HG03095 (cell line): ENCODE measurements at regions not wholly inside any gene's neighbourhood (a gene's known extent, or its start where the extent isn't known, plus 50 kb on each side); places are given as distances from the start of the nearest gene placed in this dataset.
"Not testable (repeated sequence)": the region's sequence is repeated elsewhere in the genome, so short reads cannot be mapped to it uniquely, and the experiment has no call there.

Experiments used
- ATAC-seq: cut with Tn5 transposase; IDR thresholded peaks from one replicate; pipeline ENCODE4 v1.9.1; 2021; ENCODE audit warnings: moderate library complexity; ENCODE audit not compliant: unreplicated experiment

DNA sequence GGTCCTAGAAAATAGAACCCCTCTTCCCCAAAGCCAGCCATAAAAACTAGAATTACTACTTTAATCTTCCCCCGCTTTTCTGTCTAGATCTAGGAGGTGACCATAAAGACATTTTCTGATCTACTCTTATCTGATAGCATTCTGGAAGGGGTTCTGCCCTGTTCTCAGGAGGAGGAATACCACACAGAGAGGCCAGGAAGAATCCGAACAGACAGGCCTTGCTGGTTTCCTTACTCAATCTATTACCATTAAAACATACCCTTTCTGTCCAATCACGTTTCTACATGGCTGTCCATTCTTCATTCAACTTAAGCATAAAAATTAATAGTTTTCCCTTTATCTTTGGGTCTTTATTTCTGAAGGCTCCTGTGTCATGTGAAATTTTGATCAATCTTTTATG, 198.7 kb downstream of the GPAT3 start:
- ATAC-seq: no peak

DNA sequence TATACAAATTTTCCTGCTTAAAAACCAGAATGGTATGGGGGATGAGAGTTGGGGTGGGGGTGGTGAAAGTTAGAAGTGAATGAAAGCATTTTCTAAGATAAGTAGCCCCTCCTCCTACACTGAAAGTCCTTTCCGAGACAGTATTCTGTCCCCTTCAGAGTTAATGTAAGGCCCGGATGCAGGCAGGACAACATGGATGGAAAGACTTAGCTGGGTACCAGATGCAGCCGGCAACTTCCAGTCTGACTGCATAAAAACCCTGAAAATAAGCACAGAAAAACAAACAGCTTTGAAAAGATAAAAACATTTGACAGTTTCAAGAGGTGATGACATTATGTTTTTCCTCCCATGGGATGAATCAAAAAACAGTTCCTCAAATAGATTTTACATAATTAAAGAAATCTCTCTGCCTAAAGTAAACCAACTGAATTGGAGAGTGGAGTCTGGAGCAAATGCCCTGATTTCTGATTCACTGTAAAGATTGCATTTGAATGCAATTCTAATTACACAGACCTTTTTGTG, 196.3 kb downstream of the GPAT3 start:
- no peak for ATAC-seq

DNA sequence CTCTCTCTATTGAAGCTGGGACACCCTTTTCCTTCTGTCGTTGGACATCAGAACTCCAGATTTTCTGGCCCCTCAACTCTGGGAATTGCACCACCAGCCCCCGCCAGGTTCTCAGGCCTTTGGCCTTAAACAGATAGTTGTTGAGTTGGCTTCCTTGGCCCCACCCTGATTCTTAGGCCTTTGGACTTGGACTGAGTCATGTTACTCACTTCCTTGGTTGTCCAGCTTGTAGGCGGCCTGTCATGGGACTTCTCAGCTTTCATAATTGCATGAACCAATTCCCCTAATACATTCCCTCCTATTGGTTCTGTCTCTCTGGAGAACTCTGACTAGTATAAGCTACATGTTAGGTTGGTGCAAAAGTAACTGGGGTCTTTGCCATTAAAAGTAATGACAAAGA, 195.7 kb downstream of the GPAT3 start:
- ATAC-seq: no peak

DNA sequence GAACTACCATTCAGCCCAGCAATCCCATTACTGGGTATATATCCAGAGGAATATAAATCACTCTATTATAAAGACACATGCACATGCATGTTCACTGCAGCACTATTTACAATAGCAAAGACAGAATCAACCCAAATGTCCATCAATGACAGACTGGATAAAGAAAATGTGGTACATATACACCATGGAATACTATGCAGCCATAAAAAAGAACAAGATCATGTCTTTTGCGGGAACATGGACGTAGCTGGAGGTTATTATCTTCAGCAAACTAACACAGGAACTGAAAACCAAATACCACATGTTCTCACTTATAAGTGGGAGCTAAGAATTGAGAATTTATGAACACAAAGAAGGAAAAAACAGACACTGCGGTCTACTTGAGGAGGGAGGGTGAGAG, 195.1 kb downstream of the GPAT3 start:
- not testable (repeated sequence) for ATAC-seq

DNA sequence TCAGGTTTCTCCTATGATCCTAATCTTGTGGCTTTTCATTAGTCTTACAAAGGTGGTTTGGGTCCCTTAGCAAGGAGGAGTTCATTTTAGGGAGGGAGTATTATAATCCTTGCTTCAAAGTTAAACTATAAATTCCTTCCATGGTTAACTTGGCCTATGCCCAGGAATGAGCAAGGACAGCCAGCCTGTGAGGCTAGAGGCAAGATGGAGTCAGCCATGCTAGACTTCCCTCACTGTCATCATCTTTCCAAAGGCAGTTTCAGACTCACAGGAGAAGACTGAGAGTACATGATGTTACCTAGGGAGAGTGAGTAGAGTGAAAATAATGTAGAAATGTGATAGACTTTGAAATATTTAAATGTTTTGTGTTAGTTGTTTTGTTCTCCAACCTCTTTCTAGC, 192.3 kb downstream of the GPAT3 start:
- ATAC-seq: no peak

DNA sequence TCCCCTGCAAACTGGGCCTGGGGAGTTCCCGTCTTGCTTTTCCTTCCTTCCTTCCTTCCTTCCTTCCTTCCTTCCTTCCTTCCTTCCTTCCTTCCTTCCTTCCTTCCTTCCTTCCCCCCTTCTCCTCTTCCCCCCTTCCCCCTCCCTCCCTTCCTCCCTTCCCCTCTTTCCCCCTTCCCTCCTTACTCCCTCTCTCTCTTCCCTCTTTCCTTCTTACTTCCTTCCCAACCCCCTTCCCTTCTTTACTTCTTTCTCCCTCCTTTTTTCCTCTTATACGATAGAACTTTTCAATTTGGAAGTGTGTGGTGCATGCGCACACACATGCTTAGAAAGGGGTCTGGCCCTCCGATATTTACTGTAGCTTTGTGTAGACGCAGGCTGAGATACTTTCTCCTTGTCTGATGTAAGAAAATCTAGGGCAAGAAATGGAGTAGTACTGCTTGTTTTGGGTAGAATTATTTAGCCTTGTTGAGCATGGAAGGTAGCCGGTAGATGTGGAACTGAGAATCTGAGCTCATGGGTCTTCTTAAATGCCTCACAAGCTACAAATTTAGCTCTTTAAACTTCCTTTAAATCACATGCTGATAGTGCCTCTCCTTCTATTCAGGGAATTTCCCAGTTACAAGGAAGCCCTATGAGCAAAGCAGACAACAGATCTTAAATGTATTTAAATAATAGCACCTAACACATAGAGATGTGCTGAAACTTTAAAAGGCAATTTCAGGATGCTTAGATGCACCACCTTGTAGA, 189.6 kb downstream of the GPAT3 start:
- ATAC-seq: no peak

DNA sequence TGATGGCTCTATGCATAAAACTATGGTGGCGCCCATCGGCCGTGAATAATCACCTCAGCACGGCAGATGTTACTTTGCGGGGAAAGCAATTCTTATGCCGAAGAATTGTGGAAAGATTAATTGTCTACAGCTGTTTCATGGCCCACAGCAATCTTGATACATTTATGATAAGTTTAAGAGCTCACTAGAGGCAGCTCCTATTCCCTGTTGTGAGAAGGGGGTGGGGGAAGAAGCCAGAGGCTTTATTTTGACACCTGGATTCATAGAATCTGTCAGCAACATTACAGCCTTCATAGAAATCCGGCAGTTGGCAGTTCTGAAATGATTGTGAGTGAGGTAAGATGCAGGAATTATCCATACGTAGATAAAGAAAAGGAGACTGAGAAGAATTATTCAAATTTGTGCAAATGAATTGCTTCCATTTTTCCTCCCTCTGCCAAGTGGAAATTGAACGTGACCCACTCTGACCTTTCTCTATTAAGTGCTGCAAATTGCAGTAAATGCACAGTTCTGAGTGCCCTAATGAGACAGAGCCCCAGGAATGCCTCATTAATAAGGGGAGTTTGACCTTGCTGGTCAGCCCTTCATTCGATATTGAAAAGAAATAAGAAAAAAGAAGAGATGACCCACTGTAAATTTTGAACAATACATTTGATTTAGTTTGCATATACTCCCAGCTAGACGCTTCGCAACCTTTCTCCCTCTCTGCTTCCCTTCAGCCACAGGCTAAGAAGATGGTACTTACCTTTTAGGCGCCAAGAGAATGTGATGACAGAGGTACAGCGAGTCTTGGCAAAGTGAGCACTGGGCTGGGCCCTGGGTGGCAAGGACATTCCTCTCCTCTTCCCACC, 188.8 kb downstream of the GPAT3 start:
- no peak for ATAC-seq

DNA sequence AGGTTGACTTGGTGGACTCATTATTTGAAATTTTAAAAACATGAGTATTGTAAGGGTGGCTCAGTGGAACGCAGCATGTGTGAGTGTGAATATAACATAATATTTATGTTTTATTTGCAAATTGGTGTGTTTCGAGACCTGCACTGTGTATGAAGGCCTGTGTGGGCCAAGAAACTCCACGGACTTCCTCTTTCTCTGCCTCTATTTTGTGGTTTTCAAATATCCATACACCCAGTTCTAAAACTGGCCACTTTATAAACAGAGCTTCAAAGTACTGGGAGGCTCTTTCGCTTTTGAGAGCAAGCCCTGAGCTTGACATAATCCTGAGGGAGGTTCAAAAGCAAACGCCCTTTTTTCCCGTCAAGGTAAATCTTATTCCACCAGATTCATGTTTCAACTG, 187.7 kb downstream of the GPAT3 start:
- no peak for ATAC-seq

DNA sequence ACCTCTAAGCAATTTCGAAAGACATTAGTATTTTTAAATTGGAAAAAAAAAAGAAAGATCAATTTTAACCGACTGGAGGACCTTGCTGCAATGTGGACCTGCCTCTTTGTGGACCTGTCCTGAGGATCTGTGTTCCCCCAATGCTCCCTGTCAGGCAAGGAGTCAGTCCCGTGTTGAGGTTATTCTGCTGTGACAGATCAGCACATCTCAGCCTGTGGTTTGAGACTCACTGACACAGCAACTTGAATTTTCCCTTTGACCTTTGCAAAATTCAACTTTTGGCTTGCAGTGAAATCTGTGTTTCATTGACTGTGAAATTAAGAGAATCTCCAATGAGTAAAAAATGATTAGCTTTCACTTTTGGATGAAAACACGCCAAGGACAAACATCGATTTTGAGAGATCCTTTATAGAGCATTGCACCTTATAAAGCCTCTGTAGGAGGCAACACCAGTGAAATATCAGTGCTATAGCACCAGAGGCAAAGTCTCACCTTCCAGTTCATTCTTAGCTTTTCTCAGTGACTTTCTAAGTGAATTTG, 186.9 kb downstream of the GPAT3 start:
- no peak for ATAC-seq

DNA sequence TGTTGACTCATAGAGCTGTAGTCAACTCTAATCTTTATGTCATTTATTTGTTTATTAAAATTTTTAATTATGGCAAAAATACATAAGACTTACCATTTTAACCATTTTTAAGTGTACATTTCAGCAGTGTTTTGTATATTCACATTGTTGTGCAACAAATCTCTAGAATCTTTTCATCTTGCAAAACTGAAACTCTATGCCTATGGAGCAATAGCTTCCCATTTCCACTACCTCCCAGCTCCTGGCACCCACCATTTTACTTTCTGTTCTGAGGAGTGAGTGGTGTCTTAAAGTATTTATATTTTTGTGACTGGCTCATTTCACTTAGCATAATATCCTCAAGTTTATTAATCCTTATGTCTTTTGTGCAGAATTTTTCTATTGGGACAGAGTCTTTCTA, 181.0 kb downstream of the GPAT3 start:
- ATAC-seq: no peak

DNA sequence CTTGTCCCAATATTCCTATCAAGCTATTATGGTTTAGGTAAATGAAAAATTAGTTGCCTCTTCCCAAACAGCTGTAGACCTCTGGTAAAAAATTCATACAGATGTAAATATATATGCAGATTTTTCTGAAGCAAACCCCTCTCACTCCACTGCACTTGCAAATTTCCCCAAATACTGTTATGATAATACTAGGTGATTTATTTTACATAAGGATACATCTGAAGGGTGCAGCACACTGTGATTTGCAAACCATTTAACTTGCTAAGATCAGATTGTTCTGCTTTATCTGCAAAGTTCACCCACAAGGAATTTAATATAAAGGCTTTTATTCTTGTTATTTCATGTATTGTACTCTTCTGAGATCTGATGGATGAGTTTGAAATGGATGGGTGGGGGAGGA, 177.0 kb downstream of the GPAT3 start:
- ATAC-seq: no peak

DNA sequence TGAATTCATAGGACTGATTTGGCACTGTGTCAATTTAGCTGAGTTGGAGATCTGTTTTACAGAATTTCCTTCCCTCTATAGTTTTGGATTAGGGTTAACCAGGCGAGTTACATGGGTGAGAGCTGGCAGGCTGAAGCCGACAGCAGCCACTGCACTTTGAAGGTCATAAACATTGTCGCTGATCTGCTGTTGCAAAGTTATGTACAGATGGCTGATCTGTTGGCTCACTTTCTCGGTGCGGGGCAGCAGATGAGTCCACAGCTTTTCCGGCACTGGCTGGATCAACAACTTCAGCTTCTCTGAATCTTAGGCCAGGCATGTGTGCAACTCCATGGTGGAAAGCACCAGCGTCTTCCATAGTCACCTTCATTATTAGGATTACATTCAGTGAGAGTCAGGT, 173.7 kb downstream of the GPAT3 start:
- no peak for ATAC-seq

DNA sequence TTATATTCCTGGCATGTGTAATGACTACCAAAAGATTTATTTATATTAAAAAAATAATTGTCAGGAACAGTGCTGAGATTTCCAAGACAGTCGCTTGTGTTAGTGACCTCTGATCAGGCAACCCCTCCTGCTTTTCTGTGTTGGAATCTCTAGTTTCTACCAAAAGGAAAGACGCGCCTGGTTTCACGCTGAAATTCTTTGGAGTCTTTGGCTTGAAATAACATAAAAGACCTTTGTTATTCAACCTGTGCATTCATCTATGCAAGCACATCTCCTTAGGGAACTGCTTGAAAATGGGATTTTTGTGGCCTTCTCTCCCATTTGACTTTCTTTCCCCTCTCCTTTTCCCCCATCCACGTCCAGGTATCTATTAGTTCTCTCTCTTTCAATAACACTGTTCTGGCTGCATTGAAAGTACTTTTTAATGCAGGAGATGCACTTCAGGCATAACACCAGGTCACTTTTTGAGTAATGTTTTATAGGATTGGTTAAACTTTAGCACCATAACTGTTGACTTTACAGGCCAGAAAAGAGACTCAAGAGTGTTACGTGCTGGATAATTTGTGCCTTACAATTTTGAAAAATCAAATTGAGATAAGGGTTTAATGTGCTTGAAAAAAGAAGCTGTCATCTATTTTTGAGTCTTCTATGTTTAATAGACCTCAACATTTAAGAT, 172.7 kb downstream of the GPAT3 start:
- ATAC-seq: no peak

DNA sequence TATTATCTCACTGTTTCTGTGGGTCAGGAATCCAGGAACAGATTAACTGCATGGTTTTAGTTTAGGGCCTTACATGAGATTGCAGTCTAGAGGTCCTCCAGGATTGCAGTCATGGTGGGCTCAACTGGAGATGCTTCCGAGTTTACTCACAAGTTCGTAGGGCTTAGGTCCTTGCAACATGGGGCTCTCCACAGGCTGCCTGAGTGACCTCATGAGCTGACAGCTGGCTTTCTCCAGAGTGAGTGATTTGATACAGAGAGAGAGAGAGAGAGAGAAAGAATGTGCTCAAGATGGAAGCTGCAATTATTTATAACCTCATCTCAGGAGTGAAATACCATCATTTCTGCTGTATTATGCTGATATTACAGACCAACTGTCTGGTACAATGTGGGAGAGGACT, 168.9 kb downstream of the GPAT3 start:
- ATAC-seq: no peak

DNA sequence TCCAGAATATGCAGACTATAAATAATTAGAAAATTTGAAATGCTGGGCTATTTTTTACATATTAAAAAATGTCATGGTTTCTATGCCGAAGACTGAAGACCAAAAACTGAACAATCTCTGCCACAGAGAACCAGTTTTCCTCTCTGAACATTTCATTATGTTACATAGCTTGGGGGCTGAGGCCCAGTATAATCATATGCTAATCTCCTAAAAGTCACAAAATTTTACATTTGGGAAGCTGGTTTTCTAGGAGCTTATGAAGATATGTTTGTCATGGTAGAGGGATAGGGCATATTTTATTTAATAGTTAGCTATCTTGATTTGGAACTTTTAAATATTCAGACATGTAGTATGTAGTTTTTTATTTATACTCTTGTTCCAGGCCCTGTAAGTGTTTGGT, 167.8 kb downstream of the GPAT3 start:
- no peak for ATAC-seq

DNA sequence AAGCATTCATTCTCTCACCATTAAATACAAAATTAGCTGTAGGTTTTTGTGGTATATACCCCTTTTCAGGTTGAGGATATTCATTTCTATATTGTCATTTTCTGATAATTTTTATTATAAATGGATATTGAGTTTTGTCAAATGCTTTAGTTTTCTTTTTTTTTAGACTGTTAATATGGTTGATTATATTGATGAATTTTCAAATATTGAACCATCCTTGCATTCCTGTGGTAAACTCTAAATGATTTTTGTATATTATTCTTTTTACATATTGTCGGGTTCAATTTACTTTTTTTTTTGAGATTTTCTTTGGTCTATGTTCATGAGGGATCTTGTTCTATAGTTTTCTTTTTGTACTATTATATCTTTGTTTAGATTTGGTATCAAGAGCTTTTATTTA, 165.1 kb downstream of the GPAT3 start:
- ATAC-seq: no peak

DNA sequence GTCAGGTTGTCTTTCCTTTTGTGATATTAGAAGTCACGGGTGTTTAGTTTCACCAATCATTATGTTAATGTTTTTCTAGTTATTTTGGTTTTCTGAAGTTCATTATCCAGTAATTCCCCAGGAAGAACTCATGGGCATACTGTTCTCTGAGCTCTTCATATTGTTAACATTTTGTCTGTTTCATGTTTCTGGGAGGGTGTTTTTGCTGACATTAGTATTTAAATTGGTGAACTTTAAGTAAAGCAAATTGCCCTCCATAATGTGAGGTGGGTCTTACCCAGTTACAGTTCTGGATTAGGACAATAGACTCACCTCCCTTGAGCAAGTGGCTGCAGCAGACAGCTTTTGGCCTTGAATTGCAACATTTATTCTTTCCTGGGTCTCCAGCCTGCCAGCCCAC, 163.4 kb downstream of the GPAT3 start:
- ATAC-seq: no peak

DNA sequence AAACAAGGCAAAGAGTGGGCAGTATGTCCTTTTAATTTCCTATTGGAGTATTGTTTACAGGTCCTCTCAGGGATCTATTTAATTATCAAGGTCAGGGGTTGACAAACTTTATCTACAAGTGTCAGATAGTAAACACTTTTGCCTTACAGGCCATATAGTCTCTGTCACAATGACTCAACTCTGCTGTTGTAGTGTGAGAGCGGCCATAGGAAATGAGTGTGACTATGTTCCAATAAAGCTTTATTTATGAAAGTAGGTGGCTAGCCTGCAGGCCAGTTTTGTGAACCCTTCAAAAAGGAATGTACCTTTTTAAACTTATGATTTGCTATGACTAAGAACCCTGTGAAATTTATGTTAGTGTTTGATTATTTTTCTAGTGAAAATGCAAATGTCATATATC, 156.1 kb downstream of the GPAT3 start:
- no peak for ATAC-seq

DNA sequence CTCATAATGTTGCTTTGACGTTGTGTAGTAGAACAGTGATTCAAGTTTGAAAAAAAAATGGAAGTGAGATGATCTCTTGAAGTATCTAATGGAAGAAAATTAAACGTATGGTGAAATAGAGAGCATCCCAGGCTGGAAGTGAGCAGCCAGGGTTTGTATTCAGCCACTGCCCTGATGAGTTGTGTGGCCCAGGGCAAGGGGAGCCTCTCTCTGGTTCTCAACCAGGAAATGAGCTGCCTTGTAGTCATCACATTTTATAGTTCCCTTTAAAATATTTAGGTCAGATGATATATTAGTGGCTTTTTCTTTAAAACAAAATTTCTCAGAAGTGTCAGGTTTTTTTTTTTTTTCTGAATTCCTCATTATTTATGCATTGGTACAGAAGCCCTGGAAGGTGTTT, 150.3 kb downstream of the GPAT3 start:
- ATAC-seq: no peak

DNA sequence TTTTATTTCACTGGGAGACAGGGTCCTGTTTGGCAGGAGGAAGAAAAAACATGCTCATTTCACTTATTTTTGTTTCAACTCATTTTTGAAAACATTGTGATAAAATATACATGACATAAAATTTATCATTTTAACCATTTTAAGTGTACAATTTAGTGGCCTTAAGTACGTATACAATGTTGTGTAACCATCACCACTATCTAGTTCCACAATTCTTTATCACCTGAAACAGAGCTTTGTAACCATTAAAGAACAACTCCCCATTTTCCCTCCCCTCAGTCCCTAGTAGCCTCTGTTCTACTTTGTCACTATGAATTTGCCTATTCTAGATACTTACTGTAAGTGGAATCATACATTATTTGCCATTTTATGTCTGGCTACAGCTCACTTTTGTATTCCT, 143.8 kb downstream of the GPAT3 start:
- no peak for ATAC-seq

DNA sequence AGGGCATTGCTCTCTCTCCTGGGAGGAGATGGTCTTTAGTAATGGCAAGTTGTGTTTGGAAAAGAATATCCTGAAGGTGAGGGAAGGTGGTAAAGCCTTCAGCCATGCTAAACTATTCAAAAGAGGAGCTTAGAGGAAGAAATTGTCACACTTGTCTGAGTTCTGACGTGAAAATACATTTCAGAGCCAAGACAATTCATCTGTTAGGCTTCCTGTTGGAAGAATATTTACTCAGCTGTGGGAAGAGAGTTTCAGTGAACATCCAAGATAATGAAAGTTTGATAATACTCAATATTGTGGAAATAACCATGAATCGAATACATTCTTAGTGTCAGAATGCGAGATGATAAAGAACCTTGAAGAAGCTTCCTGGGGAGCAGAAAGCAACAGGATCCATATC, 143.3 kb downstream of the GPAT3 start:
- ATAC-seq: no peak
